ENCODE measurements at regions not wholly inside any gene's neighbourhood (a gene's known extent, or its start where the extent isn't known, plus 50 kb on each side); places are given as distances from the start of the nearest gene placed in this dataset.

- no peak for TF ChIP-seq ZNF462 (CRISPR knock-in tag; IDR thresholded peaks at IDR 0.05)
- no peak for TF ChIP-seq NANOG (IDR thresholded peaks at IDR 0.05; ENCODE audit: borderline replicate concordance)
- no peak for TF ChIP-seq EZH2phosphoT487 (IDR thresholded peaks at IDR 0.05; ENCODE audit: unreplicated experiment)
- TF ChIP-seq JUNB (IDR thresholded peaks at IDR 0.05; ENCODE audit: unreplicated experiment): no peak
- TF ChIP-seq CREB1 (CRISPR knock-in tag; IDR thresholded peaks at IDR 0.05; ENCODE audit: low read depth): no peak
Measured at GRCh38 chr5:154614125-154614524, 136.1 kb upstream of the HAND1 start (continued).

DNA sequence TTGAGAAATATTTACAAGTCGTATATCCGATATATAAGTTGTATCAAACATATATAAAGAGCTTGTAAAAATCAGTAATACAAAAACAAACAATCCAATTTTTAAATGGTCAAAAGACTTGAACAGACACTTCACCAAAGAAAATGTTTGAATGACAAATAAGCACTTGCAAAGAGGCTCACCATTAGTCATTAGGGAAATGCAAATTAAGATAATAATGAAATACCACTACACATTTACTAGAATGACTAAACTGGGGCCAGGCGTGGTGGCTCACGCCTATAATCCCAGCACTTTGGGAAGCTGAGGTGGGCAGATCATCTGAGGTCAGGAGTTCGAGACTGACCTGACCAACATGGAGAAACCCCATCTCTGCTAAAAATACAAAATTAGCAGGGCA lies 134.6 kb upstream of the HAND1 start:
- no peak overlapping the region for H2AFZ ChIP-seq
- ATAC-seq (no peak), DNase-seq (ENCODE audit: low spot score) (no peak)
- Mint-ChIP-seq H3K4me3 (no peak overlapping the region), H3K27ac (no peak overlapping the region), H3K4me1 (peaks cover 17% of the 10 kb centered on the region), H3K9me3 (no peaks in the 10 kb centered on the region), H3K36me3 (ENCODE audit: low read depth) (no peaks in the 10 kb centered on the region), H3K27me3 (ENCODE audit: insufficient read depth, low read depth, poor library complexity) (peaks cover 41% of the 10 kb centered on the region)
- no peaks in the 10 kb centered on the region for H3K9me2 ChIP-seq (ENCODE audit: insufficient read depth)
- no peaks in the 10 kb centered on the region for H3K36me3 ChIP-seq (ENCODE audit: insufficient read depth)
- no peaks in the 10 kb centered on the region for H3K79me2 ChIP-seq (replicated peaks; ENCODE audit: insufficient read depth)
- no peak overlapping the region for H3K4me2 ChIP-seq
- H4K20me1 ChIP-seq (replicated peaks; ENCODE audit: insufficient read depth): peaks cover 3% of the 10 kb centered on the region; the same call in 1 of the 2 replicates
- peaks cover 7% of the 10 kb centered on the region; the same call in 1 of the 2 replicates for H3F3A ChIP-seq (replicated peaks; ENCODE audit: low read depth)
- H3K4me3 ChIP-seq: no peak overlapping the region
- peaks cover 56% of the 10 kb centered on the region for H3K27me3 ChIP-seq (ENCODE audit: insufficient read depth)
- peaks cover 24% of the 10 kb centered on the region for H3K4me1 ChIP-seq (ENCODE audit: insufficient read depth)
- H3K27ac ChIP-seq (ENCODE audit: low read depth): no peak overlapping the region
- no peak for TF ChIP-seq CREB1 (CRISPR knock-in tag; IDR thresholded peaks at IDR 0.05; ENCODE audit: low read depth)
- no peak for TF ChIP-seq ZNF462 (CRISPR knock-in tag; IDR thresholded peaks at IDR 0.05)
- no peak for TF ChIP-seq STAT1 (IDR thresholded peaks at IDR 0.05; ENCODE audit: unreplicated experiment)
